Breast epithelium (tissue), 3 donors: ENCODE measurements at regions not wholly inside any gene's neighbourhood (a gene's known extent, or its start where the extent isn't known, plus 50 kb on each side); places are given as distances from the start of the nearest gene placed in this dataset.

ENCODE experiments used
- POLR2A ChIP-seq: fragments of 450-650 bp; IDR thresholded peaks from one replicate; pipeline ENCODE4 v1.6.1; 2016; ENCODE audit warnings: antibody characterized with exemption, mild to moderate bottlenecking, moderate library complexity
- TF ChIP-seq, protein P1 (sequence below), 3 donors: fragments of 450-650 bp; IDR thresholded peaks; one replicate each; pipeline ENCODE4 v1.5.1; 2016 to 2017; ENCODE audit warnings: antibody characterized with exemption in 3 of 3, mild to moderate bottlenecking in 3 of 3, moderate library complexity in 3 of 3

DNA sequence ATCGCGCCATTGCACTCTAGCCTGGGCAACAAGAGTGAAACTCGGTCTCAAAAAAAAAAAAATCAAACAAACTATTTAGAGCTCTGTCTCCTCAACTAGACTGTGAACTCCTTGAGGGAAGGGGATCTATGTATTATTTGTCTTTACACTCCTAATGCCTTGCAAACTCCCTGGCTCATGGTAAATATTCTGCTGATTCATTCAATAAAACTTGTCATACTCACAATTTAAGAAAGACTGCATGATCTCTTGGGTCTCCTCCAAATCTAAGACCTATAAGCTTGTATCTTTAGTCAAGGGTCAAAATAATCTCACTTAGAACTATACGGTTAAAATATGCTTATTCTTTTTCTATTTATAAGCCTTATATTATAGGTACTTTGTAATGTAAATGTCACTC lies 90.3 kb upstream of the NR5A2 start:
- TF ChIP-seq, protein P1, sequence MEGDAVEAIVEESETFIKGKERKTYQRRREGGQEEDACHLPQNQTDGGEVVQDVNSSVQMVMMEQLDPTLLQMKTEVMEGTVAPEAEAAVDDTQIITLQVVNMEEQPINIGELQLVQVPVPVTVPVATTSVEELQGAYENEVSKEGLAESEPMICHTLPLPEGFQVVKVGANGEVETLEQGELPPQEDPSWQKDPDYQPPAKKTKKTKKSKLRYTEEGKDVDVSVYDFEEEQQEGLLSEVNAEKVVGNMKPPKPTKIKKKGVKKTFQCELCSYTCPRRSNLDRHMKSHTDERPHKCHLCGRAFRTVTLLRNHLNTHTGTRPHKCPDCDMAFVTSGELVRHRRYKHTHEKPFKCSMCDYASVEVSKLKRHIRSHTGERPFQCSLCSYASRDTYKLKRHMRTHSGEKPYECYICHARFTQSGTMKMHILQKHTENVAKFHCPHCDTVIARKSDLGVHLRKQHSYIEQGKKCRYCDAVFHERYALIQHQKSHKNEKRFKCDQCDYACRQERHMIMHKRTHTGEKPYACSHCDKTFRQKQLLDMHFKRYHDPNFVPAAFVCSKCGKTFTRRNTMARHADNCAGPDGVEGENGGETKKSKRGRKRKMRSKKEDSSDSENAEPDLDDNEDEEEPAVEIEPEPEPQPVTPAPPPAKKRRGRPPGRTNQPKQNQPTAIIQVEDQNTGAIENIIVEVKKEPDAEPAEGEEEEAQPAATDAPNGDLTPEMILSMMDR (IDR thresholded peaks at IDR 0.05), result no peak
- TF ChIP-seq POLR2A, result no peak
